ENCODE measurements at regions not wholly inside any gene's neighbourhood (a gene's known extent, or its start where the extent isn't known, plus 50 kb on each side); places are given as distances from the start of the nearest gene placed in this dataset.
"Not testable (repeated sequence)": the region's sequence is repeated elsewhere in the genome, so short reads cannot be mapped to it uniquely, and the experiment has no call there.

DNA sequence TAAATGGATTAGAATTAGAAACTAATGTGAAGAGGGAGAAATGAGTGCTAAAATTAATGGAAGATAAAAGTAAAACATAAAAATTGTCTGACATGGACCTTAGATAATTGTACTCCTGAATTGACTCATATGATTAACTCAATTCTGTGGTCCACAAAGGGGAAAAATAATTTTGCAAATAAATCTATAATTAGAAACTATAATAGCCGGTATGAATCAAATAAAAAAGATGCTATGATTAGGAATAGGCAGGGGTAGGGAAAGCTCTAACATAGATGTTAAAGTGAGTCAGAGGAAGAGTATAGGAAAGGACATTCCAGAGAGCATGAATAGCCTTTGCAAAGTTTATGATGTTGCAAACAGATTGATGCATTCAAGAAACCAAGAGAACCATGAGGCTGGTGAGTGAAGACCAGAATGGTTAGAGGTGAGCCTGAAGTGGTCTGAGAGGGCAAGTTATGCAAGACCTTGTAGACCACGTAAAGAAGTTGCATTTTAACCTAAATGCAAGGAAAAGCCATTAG is 262.1 kb upstream of the CA10 start:
- no peak overlapping the region for H3K4me3 ChIP-seq (ENCODE audit: low read depth, low read length)
- TF ChIP-seq, protein P1, sequence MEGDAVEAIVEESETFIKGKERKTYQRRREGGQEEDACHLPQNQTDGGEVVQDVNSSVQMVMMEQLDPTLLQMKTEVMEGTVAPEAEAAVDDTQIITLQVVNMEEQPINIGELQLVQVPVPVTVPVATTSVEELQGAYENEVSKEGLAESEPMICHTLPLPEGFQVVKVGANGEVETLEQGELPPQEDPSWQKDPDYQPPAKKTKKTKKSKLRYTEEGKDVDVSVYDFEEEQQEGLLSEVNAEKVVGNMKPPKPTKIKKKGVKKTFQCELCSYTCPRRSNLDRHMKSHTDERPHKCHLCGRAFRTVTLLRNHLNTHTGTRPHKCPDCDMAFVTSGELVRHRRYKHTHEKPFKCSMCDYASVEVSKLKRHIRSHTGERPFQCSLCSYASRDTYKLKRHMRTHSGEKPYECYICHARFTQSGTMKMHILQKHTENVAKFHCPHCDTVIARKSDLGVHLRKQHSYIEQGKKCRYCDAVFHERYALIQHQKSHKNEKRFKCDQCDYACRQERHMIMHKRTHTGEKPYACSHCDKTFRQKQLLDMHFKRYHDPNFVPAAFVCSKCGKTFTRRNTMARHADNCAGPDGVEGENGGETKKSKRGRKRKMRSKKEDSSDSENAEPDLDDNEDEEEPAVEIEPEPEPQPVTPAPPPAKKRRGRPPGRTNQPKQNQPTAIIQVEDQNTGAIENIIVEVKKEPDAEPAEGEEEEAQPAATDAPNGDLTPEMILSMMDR (conservative IDR thresholded peaks at IDR 0.05; ENCODE audit: low read depth, low read length): no peak
- no peak for DNase-seq (ENCODE audit: low read depth)

DNA sequence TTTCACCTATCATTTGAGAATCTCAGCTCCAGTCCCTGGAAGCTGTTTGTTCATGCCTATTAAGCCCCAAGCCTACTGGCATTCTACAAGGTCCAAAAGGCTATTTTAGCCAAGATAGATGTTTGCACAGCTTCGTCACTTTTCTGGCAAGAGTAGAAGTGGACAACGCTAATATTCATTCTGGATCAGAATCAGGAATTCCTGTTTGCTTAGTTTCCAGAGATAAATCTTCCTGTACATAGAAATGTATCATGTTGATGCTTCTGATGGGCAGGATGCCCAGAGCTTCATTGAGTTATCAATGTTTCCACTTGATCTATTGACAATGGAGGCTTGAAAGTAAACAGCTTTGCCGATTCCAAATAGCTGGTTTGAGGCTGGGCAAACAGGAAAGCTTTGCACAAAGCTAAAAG is 260.7 kb upstream of the CA10 start:
- no peak overlapping the region for H3K4me3 ChIP-seq (ENCODE audit: low read depth, low read length)
- TF ChIP-seq, protein P1 (conservative IDR thresholded peaks at IDR 0.05; ENCODE audit: low read depth, low read length): no peak
- no peak for DNase-seq (ENCODE audit: low read depth)

DNA sequence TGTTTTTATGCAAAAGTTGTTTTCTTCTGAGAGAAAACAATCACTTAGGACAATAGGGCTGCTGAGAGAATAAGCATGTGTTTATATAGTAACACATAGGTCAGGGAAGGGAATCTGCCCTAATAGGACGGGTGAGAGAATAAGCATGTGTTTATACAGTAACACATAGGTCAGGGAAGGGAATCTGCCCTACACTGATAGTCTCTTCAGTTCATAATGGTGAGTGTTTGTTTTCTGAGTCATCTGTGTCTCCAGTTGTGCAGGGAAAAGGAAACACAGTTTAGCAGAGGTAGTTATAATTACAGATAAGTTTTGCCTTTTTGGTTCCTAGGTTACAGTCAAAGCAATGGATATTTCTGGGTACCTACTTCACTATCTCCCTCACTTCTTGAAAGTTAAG is 252.3 kb upstream of the CA10 start:
- TF ChIP-seq, protein P1 (conservative IDR thresholded peaks at IDR 0.05; ENCODE audit: low read depth, low read length): no peak
- no peak for DNase-seq (ENCODE audit: low read depth)
- no peak overlapping the region for H3K4me3 ChIP-seq (ENCODE audit: low read depth, low read length)

DNA sequence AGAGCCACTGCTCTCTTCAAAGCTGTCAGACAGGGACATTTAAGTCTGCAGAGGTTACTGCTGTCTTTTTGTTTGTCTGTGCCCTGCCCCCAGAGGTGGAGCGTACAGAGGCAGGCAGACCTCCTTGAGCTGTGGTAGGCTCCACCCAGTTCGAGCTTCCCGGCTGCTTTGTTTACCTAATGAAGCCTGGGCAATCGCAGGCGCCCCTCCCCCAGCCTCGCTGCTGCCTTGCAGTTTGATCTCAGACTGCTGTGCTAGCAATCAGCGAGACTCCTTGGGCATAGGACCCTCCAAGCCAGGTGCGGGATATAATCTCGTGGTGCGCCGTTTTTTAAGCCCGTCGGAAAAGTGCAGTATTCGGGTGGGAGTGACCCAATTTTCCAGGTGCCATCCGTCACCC is 250.7 kb upstream of the CA10 start:
- H3K4me3 ChIP-seq (ENCODE audit: low read depth, low read length); DNase-seq (ENCODE audit: low read depth): not testable (repeated sequence)

DNA sequence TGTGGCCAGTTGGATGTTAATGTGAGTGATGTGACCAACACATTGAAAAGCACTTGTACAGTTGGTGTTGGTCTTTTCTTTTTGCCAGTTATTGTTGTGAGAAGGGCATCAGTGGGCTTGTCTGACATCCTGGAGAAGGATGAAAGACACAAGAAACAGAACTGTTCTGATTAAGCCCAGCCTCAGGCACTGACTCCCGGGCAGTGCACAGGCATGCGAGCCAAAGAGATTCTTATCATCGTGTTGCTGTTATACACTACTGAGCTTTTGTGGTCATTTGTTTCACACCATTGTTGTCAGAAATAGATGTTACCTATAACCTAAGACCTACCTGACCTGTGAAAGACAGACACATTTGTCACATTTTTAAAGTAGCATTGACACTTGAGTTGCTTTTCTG is 236.8 kb upstream of the CA10 start:
- no peak for DNase-seq (ENCODE audit: low read depth)
- TF ChIP-seq, protein P1 (conservative IDR thresholded peaks at IDR 0.05; ENCODE audit: low read depth, low read length): no peak

DNA sequence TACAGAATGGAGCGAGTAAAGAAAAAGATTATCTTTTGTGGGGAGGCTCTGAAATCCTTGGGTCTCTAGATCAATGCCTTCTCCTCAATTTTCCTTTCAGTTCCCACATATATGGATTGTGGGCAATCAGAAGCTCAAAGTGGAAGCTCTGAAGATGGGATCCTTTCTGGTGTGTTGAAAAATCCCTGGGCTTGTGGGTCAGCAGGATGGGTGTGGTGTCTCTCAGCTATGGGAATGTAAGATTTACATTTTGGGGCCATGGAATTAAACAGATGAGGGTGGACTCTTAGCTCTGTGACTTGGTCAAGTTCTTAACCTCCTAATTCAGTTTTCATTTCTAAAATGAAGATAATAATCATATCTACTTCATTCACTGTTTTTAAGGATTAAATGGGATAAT is 231.9 kb upstream of the CA10 start:
- H3K4me3 ChIP-seq (ENCODE audit: low read depth, low read length): no peak overlapping the region
- DNase-seq (ENCODE audit: low read depth): no peak
- TF ChIP-seq, protein P1 (conservative IDR thresholded peaks at IDR 0.05; ENCODE audit: low read depth, low read length): no peak

More for the DNA sequence above, 236.8 kb upstream of the CA10 start:
- no peak overlapping the region for H3K4me3 ChIP-seq (ENCODE audit: low read depth, low read length)

DNA sequence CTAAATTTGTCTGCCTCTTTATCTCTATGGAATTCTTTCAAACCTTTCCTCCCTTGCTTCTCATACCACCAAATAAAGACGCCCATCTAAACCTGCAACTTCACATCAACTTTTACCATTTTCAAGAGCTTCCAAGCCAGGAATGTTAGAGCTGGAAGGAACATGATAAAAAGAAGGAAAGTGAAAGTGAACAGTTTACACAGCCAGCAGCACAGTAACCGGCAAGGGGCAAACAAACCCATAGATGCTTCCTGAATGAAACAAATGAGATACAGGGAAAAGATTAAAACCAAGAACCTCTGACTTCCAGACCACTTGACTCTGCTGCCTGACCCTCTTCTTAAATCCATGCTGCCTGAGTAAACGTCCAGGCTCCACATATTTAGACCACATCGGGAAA is 231.1 kb upstream of the CA10 start:
- TF ChIP-seq, protein P1 (conservative IDR thresholded peaks at IDR 0.05; ENCODE audit: low read depth, low read length): no peak
- no peak overlapping the region for H3K4me3 ChIP-seq (ENCODE audit: low read depth, low read length)
- DNase-seq (ENCODE audit: low read depth): no peak
